GM19468 (cell line): ENCODE measurements at regions not wholly inside any gene's neighbourhood (a gene's known extent, or its start where the extent isn't known, plus 50 kb on each side); places are given as distances from the start of the nearest gene placed in this dataset.
"Not testable (repeated sequence)": the region's sequence is repeated elsewhere in the genome, so short reads cannot be mapped to it uniquely, and the experiment has no call there.

Experiments used
- ATAC-seq: cut with Tn5 transposase; IDR thresholded peaks from one replicate; pipeline ENCODE4 v1.9.1; 2021; ENCODE audit warnings: mild to moderate bottlenecking, moderate library complexity, moderate number of reproducible peaks; ENCODE audit not compliant: unreplicated experiment; ENCODE audit errors: extremely low read depth

DNA sequence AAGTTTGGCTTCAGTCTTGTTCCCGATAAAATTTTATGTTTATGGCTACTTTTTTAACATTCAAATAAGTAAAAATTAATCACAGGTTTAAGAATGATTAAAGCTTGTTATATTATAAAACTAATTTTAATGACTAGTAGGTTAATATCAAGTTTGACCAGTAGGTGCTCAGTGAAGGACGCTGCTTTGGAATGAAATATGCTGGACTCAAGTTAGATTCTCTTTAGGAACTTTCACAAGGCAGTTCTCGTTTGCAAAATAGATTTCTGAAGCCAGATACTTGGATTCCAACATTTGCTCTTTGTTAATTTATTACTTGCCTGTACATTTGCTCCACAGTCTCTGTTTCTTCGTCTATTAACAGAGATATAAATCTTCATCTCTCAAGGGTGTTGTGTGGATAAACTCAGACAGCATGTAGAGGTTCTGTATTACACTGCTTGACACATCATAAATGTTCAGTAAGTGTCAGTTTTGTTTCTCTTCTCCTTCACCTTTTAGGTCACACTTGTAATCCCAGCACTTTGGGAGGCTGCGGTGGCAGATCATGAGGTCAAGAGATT, 432.8 kb upstream of the CHRM3 start:
- ATAC-seq = no peak

DNA sequence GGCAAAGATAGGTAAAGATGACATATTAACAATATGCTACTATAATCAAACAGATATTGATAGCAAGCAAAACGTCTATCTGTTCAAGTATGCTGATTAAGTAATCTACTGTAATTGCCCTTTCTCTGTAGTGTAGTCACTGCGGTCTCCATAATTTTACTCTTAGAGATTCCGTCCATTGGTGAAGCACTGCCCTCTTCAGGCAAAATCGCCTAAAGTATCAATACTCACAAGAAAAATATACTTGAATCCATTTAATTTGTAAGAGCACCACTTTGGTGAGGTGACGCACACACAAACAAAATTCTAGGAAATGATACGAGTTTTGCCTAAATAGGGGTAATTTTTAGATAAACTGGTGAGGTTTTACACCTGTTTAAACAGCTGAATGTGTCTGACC, 434.6 kb upstream of the CHRM3 start:
- ATAC-seq = no peak

DNA sequence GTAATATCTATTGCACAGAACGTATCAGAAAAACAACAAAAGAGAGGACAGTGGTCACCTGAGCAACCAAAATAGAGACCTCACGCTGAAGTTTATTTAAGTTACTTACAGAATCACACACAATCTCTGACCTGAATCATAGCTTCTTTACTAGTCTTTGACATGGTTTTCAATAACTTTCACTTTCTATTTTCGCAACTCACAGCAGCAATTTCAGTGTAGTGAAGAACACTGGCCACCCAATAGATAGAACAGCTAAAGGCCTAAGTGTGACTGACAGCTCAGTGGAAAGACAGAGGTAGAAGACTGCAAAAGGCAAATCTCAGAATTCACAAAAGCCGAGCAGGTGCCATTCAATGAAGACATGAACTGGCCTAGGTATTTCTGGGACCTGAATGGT, 435.6 kb upstream of the CHRM3 start:
- no peak for ATAC-seq

DNA sequence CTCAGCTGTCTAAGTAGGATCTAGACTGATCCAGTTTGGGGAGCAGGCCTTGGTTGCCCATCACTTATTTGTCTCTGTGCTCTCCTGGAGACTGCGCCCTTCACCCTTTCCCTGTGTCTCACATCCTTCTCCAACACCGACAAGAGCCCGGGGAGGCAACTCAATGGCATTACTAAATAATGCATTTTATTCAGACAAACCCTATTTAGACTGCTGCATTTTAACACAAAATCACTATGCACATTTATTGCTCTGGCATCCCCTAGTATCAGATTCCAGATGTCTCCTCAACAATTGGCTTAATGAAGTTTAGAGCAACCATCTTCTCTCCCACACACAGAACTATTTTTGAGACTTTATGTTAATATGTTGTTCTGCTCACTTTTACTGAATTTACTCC, 436.4 kb upstream of the CHRM3 start:
- no peak for ATAC-seq

DNA sequence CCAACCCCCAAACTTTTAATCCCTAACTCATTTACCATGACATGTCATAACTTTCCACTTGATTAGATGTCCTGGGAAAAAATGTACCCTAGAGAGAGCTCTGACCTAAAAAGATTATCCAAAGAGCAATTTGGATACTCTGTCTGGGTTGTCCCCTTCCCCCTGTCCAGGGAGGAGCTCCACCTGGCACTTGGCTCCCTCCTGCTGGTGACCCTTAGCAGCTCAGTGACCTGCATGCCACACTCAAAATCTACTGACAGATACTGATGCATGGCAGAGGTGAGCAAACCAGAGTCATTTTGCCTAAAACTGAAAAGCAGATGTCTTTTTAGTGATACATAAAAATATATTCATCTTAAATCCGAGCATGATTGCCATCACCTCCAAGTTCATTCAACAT, 442.3 kb upstream of the CHRM3 start:
- no peak for ATAC-seq

DNA sequence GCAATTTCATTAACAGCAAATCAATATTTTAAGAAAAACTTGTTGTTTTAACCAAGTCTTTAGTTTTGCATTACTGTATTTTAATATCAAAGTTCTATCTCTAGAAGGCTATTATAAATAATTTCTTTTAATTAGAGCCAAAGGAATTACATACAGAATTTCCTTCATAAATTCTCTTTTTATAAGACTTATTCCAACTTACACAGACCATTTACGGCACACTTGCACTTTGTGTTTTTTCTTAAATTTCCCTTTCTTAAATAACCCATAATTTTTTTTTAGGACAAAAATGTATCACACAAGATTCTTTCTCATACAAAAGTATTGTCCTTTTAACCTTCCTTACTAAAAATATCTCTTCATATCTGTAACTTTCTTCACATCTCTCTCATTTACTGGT, 458.5 kb upstream of the CHRM3 start:
- ATAC-seq = no peak

DNA sequence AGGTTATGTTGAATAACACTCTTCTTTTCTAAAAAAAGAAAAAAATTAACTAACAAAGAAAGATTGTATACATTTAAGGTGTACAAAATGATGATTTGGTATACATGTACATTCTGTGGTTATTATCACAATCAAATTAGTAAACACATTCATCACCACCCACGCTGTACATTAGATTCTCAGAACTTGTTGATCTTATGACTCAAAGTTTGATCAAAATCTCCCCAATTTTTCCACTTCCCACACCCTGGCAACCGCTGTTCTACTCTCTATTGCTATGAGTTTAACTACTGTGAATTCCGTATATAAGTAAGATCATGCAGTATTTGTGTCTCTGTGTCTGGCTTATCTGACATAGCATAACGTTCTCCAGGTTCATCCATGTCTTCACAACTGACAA, 469.5 kb upstream of the CHRM3 start:
- ATAC-seq = no peak

DNA sequence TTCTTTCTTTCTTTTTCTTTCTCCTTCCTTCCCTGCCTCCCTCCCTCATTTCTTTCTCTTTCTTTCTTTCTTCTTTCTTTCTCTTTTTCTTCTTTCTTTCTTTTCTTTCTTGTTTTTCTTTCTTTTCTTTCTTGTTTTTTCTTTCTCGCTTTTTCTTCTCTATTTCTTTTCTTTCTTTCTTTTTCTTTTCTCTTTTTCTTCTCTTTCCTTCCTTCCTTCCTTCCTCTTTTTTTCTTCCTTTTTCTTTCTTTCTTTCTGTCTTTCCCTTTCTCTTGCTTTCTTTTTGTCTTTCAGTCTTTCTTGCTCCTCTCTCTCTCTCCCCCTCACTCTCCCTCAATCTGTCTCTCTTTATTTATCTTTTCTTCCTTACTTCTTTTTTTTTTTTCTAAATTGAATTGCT, 472.0 kb upstream of the CHRM3 start:
- no peak for ATAC-seq

DNA sequence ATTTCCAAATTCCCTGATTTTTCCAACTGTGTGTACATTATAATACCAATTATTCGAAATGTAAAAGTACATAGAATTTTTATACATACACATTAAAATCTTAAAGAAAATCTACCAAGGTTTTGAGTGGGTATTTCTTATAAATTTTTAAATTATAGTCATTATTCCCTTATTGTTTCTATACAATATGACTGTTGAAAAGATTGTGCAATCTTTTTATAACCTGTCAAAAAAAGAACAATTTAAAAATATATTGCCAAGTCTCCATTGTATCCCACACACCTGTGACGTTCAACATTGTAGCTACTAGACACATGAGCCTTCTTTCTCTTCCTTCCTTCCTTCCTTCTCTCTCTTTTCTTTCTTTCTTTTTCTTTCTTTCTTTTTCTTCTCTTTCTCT, 473.2 kb upstream of the CHRM3 start:
- no peak for ATAC-seq

DNA sequence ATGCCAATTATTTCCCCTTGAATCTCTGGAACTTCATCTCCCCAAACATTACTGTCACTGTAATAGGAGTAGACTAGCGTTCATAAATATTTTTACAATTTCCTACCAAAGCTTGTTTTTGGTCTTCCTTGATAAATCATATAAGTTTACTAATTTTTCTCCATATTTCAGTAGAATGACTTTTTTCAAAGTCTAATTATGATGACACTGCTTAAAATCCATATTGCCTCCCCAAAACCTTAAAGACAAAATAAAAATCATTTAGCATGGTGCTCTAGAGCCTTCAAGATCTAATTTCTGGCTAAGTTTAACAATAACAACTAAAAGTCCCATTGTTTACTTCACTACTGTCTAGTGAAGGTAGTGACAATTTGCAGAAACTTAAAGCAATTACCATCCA, 474.2 kb upstream of the CHRM3 start:
- no peak for ATAC-seq

DNA sequence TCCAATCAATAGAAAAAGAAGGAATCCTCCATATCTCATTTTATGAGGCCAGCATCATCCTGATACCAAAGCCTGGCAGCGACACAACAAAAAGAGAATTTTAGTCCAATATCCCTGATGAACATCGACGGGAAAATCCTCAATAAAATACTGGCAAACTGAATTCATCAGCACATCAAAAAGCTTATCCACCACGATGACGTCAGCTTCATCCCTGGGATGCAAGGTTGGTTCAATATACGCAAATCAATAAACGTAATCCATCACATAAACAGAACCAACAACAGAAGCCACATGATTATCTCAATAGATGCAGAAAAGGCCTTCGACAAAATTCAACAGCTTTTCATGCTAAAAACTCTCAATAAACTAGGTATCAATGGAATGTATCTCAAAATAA, 483.6 kb upstream of the CHRM3 start:
- not testable (repeated sequence) for ATAC-seq

DNA sequence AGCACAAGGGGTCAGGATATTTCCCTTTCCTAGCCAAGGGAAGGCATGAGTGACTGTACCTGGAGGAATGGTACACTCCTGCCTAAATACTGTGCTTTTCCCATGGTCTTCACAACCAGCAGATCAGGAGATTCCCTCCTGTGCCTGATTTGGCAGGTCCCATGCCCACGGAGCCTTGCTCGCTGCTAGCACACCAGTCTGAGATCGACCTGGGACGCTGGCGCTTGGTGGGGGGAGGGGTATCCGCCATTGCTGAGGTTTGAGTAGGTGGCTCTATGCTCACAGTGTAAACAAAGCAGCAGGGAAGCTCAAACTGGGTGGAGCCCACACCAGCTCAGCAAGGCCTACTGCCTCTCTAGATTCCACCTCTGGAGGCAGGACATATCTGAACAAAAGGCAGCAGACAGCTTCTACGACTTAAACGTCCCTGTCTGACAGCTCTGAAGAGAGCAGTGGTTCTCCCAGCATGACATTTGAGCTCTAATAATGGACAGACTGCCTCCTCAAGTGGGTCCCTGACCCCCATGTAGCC, 486.0 kb upstream of the CHRM3 start:
- no peak for ATAC-seq

DNA sequence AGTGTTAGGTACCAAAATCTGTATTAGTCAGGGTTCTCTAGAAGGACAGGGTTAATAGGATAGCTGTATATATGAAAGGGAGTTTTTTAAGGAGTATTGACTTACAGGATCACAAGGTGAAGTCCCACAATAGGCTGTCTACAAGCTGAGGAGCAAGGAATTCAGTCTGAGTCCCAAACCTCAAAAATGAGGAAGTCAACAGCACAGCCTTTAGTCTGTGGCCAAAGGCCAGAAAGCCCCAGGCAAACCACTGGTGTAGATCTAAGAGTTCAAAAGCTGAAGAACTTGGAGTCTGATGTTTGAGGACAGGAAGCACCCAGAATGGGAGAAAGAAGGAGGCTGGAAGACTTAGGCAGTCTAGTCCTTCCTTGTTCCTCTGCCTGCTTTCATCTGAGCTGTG, 487.5 kb upstream of the CHRM3 start:
- no peak for ATAC-seq

DNA sequence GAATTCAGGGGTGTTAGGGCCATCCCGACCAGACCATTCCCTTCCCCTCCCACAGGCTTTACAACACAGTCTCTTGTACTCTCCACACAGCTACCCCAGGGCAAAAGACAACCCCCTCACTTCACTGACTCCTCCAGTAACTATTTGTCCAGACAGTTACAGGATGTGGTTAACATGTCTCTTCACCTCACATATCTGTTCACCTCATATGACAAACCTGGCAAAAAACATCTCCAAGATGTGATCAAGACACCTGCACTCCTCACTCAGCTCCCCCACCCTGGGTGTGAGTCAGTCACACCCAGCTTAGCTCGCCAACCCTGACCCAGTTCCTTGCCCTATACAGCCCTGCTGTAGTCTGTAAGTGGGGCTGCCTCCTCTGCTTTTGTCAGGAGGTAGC, 490.5 kb upstream of the CHRM3 start:
- ATAC-seq = no peak

DNA sequence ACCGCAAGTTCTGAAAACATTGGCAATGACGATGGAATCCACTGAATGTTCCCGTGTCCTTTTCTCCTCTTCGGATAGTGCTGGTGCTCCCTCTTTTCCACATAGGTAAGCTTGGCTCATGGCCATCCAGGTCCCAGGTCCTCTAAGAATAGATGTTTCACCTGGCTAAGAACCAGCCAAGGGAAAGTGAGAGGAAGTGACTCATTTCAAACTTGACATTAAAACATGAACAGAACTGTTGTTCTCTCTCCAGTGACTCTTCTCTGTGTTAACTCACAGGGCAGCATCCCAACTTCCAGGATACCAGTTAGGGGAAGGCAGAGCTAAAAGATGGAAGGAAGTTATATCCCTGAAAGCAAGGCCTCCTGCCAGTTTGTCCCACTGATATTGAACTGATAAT, 493.8 kb upstream of the CHRM3 start:
- ATAC-seq = no peak

DNA sequence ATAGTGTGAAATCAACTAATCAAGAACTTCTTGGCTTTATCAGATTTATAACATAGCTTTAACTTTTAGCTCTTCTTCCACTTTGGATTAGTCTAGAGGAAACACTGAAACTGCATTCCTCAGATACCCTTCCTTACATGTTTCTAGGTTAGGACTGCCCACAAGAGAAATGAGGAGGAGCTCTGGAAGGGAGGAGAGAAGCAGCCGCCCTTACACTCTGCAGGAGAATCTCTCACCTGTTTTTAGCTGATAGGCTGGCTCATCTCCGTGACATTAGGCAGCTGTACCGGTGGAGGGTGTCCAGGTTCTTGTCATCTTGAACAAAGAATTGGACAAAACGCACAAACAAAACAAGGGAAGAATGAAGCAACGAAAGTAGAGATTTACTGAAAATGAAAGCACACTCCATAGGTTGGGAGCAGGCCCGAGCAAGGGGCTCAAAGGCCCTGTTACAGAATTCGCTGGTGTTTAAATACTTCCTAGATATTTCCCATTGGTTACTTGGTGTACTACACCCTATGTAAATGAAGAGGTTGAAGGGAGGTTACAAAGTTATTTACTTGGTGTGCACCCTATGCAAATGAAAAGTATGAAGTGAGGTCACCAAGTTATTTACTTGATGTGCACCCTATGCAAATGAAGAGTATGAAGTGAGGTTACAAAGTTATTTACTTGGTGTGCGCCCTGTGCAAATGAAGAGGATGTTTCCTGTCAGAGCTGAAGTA, 524.9 kb upstream of the CHRM3 start:
- no peak for ATAC-seq

DNA sequence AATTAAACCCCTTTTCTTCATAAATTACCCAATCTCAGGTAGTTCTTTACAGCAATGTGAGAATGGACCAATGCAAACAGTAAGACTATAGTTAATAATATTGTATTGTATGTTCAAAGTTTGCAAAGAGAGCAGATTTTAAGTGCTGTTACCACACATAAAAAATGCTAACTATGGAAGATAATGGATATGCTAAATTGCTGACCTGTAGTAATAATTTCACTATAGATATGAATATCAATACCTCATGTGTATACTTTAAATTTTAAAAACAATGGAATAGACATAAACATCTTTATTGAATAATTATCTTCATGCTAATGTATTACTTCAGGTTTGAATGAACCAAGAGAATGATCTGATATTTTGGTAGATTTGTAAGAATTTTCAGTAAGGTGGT, 552.4 kb upstream of the CHRM3 start:
- no peak for ATAC-seq

DNA sequence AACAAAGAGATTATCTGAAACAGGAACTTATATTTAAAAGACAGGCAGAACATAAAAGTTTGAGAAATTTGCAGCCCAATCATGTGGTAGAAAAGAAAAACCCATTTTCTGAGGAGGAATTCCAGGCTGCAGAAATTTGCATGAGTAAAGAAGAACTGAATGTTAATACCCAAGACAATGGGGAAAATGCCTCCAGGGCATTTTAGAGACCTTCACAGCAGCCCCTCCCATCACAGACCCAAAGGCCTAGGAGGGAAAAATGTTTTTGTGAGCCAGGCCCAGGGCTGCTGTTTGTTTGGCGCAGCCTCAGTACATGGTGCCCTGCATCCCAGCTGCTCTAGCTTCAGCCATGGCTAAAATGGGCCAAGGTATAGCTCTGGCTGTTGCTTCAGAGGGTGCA, 554.3 kb upstream of the CHRM3 start:
- ATAC-seq = no peak

DNA sequence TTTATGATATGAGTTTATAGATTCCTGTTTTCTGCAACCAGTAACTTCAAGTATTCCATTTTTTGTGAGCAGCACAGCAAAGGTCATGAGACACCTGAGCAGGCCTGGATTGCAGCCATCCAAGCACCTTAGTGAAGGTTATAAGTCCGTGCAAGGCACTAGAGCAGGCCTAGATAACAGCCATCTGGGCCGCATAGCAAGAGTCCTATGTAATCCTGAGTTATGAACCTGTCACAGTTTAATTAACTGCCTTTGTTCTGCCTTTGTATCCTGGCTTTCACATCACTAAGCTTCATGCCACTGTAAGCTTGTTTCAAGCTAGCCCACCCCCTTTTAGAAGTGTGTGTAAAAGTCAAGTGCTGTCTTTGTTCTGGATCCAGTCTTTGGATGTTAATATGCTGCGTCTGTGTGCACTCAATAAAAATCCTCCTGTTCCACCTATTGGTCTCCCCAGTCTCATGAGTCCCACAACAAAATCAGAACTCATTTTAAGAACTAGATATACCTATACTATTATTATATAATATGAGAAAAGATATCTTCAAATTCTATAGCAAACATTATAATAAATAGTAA, 556.2 kb upstream of the CHRM3 start:
- ATAC-seq = no peak

DNA sequence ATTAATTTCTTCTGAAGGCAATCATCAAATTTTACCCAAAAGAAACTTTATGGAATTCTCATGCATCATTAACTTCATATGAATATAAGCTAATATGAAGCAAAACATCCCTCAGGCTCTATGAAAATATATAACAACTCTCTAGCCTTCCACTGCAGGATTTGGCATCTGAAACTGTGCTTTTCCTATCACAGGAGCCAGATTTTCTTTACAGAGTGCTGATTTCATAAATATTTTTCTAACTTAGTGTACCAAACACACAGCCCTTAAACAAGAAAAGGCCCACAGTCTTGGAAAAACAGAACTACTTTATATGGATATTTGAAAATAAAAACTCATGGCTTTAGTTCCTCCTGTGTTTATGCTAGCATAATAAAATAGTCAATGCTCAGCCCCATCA, 559.5 kb upstream of the CHRM3 start:
- no peak for ATAC-seq

DNA sequence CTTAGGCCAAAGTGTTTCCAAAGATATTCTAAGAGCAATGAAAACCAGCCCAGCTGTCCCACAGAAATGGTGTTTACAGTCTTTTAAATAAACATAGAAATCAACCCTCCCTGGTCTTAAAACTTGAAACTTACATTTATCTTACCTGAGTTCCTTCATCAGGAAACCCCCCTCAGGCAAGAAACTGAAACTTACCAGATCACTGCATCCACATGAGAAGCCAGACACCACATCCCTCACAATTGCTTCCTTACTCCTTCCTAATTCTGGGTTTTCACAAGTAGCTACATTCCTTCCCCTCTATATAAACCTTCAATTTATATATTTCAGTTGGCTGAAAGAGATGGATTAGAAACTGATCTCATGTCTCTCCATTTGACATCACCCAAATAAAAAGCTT, 563.0 kb upstream of the CHRM3 start:
- no peak for ATAC-seq
